HL-60 (cell line): ENCODE measurements at regions not wholly inside any gene's neighbourhood (a gene's known extent, or its start where the extent isn't known, plus 50 kb on each side); places are given as distances from the start of the nearest gene placed in this dataset.

Experiments used
- DNase-seq, 2 experiments: peaks; one replicate each; pipeline ENCODE4 v3.0.0-alpha.2; 2010 to 2020; ENCODE audit warnings: low read depth in 1 of 2, low spot score in 1 of 2
- H3K27ac ChIP-seq: fragments of 250-450 bp; sonication (Bioruptor Pico); replicated peaks from 2 replicates; pipeline ENCODE4 v1.5.1; 2020; ENCODE audit warnings: mild to moderate bottlenecking, moderate library complexity
- H3K27me3 ChIP-seq: fragments of 250-450 bp; sonication (Bioruptor Pico); 2 replicates; pipeline ENCODE4 v1.5.1; 2021; ENCODE audit warnings: mild to moderate bottlenecking, moderate library complexity; ENCODE audit not compliant: insufficient read depth, poor library complexity, severe bottlenecking
- H3K4me3 ChIP-seq: replicated peaks from 2 replicates; pipeline ENCODE4 v1.5.1; 2011; ENCODE audit warnings: mild to moderate bottlenecking, control low read depth, low read length; ENCODE audit not compliant: insufficient read depth
- GABPA ChIP-seq: IDR thresholded peaks from 2 replicates; pipeline ENCODE4 v1.6.1; 2012; ENCODE audit warnings: low read depth
- POLR2AphosphoS5 ChIP-seq: IDR thresholded peaks from 2 replicates; pipeline ENCODE4 v1.6.1; 2012; ENCODE audit warnings: low read depth
- REST ChIP-seq: IDR thresholded peaks from 2 replicates; pipeline ENCODE4 v1.6.1; 2012; ENCODE audit warnings: low read depth; ENCODE audit not compliant: insufficient replicate concordance
- SPI1 ChIP-seq: IDR thresholded peaks from 2 replicates; pipeline ENCODE4 v1.6.1; 2012; ENCODE audit warnings: low read depth, mild to moderate bottlenecking, borderline replicate concordance
- TF ChIP-seq, protein P1 (sequence below): IDR thresholded peaks from one replicate; pipeline ENCODE4 v1.5.1; 2011; ENCODE audit warnings: low read length, control low read depth, inconsistent platforms; ENCODE audit not compliant: insufficient read depth

GRCh38 chr1:82483146-82483545 is 682.4 kb downstream of the ADGRL2 start:
- no peak for DNase-seq
- H3K27ac ChIP-seq = no peak overlapping the region
- TF ChIP-seq, protein P1, sequence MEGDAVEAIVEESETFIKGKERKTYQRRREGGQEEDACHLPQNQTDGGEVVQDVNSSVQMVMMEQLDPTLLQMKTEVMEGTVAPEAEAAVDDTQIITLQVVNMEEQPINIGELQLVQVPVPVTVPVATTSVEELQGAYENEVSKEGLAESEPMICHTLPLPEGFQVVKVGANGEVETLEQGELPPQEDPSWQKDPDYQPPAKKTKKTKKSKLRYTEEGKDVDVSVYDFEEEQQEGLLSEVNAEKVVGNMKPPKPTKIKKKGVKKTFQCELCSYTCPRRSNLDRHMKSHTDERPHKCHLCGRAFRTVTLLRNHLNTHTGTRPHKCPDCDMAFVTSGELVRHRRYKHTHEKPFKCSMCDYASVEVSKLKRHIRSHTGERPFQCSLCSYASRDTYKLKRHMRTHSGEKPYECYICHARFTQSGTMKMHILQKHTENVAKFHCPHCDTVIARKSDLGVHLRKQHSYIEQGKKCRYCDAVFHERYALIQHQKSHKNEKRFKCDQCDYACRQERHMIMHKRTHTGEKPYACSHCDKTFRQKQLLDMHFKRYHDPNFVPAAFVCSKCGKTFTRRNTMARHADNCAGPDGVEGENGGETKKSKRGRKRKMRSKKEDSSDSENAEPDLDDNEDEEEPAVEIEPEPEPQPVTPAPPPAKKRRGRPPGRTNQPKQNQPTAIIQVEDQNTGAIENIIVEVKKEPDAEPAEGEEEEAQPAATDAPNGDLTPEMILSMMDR = no peak
- TF ChIP-seq SPI1 (no peak), GABPA (no peak)
- H3K4me3 ChIP-seq = no peak overlapping the region
- no peaks in the 10 kb centered on the region for H3K27me3 ChIP-seq

GRCh38 chr1:82478916-82479315 is 678.2 kb downstream of the ADGRL2 start:
- no peak overlapping the region for H3K4me3 ChIP-seq
- DNase-seq = no peak
- TF ChIP-seq SPI1 (no peak), GABPA (no peak), POLR2AphosphoS5 (no peak)
- TF ChIP-seq, protein P1 = no peak
- H3K27me3 ChIP-seq = no peaks in the 10 kb centered on the region
- H3K27ac ChIP-seq = no peak overlapping the region

- H3K27ac ChIP-seq = no peak overlapping the region
- TF ChIP-seq GABPA (no peak), POLR2AphosphoS5 (no peak), REST (no peak), SPI1 (no peak)
- TF ChIP-seq, protein P1 = no peak
- no peak for DNase-seq
- no peak overlapping the region for H3K4me3 ChIP-seq
- no peaks in the 10 kb centered on the region for H3K27me3 ChIP-seq
Observed at GRCh38 chr1:82472489-82473131, 671.9 kb downstream of the ADGRL2 start.

GRCh38 chr1:82466891-82467290 is 666.2 kb downstream of the ADGRL2 start:
- TF ChIP-seq, protein P1 = no peak
- no peak for TF ChIP-seq REST
- peak; percentile 57 for TF ChIP-seq SPI1
- no peak for TF ChIP-seq GABPA
- TF ChIP-seq POLR2AphosphoS5 = no peak
- Histone ChIP-seq H3K4me3 (no peak overlapping the region), H3K27me3 (no peaks in the 10 kb centered on the region), H3K27ac (no peak overlapping the region)
- DNase-seq = no peak
